Lower leg skin (tissue), 3 donors: ENCODE measurements at regions not wholly inside any gene's neighbourhood (a gene's known extent, or its start where the extent isn't known, plus 50 kb on each side); places are given as distances from the start of the nearest gene placed in this dataset.

Experiments used
- CTCF ChIP-seq, 3 donors: fragments of 450-650 bp; IDR thresholded peaks; one replicate each; pipeline ENCODE4 v1.5.1; 2016; ENCODE audit warnings: antibody characterized with exemption in 3 of 3, mild to moderate bottlenecking in 3 of 3, moderate library complexity in 2 of 3
- POLR2A ChIP-seq, 2 donors: fragments of 450-650 bp; IDR thresholded peaks; one replicate each; pipeline ENCODE4 v1.6.1; 2016 to 2017; ENCODE audit warnings: antibody characterized with exemption in 2 of 2, mild to moderate bottlenecking in 1 of 2, moderate library complexity in 1 of 2

DNA sequence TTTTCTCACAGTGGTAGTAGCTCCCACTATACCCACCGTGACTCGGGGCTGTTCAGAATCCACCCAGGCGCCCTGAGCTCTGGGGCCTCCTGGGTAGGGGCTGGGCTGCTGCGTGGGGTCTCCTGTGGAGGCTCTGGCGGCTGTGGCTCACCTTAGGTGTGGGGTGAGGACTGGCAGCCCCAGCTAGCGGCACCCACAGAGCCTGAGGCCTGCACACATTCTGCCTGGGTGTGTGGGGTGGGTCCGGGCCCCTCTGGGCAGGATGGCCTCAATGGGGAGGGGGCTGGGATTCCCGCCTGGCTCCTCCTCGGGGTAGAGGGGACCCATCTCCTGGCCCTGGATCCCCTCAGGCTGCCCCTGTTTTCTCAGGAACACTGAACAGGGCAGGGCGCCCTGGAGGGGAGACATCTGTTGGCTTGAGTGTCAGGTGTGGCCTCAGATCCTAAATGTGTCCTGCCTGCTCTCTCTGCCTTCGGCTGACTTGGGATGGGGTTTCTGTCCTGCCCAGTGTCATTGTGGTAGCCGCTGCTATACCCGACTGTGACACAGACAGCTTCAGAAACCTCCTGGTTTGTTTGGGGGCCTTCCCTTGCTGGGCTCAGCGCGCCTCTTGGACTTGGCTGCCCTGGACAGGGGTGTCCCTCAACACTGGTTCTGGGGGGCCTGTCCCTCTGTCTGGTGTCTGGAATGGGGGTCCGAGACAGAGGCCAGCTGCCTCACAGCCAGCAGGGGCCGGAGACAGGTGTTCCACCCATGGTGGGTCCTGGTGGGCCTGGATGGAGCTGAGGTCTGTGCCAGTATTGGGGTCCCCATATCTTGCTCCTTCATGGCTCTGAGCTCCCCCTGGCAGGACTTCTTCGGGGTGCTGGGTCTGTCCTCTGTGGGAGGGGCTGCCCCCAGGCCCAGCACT lies 354.9 kb downstream of the TMEM121 start:
- TF ChIP-seq POLR2A (IDR thresholded peaks at IDR 0.05), result no peak
- TF ChIP-seq CTCF (IDR thresholded peaks at IDR 0.05), result no peak
